ENCODE measurements at regions not wholly inside any gene's neighbourhood (a gene's known extent, or its start where the extent isn't known, plus 50 kb on each side); places are given as distances from the start of the nearest gene placed in this dataset.

DNA sequence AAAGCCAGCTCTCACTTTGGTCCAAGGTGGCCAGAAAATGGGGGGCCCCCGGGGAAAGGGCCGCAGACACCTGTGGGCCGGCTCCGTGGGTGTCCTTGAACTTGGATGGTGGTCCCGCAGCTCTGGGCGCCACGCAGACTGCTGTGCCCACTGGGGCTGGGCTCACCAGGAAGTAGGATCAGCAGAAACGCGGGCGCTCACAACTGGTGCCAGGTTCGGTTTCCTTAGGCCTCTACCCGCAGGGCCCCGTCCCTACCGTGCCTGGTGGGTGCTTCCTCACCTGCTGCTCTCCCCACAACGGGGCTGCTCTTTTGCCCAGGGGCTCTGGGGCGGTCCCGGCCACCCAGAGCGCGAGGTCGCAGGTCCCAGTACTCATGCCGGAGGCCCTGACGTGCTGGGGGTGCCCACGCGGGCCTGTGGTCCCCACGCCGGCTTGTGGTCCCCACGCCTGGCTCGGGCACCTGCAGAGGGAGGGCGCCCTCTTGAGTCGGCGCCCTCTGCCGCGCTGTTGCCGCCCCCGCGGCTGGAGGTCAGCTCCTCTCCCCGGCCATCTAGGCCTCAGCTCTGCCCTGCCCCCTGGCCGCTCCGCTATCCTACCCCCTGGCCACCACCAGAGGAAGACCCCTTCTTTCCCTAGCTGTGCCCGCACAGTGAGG is 1303.6 kb downstream of the UQCRFS1 start:
- no peak overlapping the region for H3K27ac Mint-ChIP-seq
- no peak overlapping the region for H3K4me3 Mint-ChIP-seq
- no peaks in the 10 kb centered on the region for H3K36me3 Mint-ChIP-seq (ENCODE audit: low read depth)
- H3K4me1 Mint-ChIP-seq (ENCODE audit: low read depth): no peaks in the 10 kb centered on the region
- H3K9me3 Mint-ChIP-seq: no peaks in the 10 kb centered on the region
- no peaks in the 10 kb centered on the region for H3K27me3 Mint-ChIP-seq (ENCODE audit: low read depth)

- Mint-ChIP-seq H3K4me3 (no peak overlapping the region), H3K36me3 (ENCODE audit: low read depth) (no peaks in the 10 kb centered on the region), H3K27ac (no peak overlapping the region), H3K4me1 (ENCODE audit: low read depth) (no peaks in the 10 kb centered on the region), H3K27me3 (ENCODE audit: low read depth) (no peaks in the 10 kb centered on the region), H3K9me3 (peaks cover 6% of the 10 kb centered on the region)
Observed at GRCh38 chr19:27906081-27906480, 1306.9 kb downstream of the UQCRFS1 start.

DNA sequence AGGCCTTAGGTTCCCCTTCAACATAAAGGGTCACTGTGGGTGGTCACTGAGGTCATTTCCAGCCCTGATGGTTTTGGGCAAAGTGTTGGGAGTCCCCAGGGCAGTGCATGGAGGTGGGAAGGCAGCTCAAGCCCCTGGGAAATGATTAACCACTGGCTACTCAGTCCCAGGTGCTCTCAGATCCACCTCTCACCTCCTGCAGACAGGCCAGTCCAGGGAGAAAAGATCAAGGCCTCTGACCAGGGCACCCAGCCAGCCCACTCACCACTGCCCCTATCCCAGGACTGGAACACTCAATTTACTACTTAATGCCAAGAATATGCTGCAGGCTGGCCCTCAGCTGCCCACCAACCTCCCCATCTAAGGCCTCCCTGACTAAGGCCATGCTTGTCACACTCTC is 1307.9 kb downstream of the UQCRFS1 start:
- Mint-ChIP-seq H3K4me3 (no peak overlapping the region), H3K36me3 (ENCODE audit: low read depth) (no peaks in the 10 kb centered on the region), H3K9me3 (peaks cover 6% of the 10 kb centered on the region), H3K4me1 (ENCODE audit: low read depth) (no peaks in the 10 kb centered on the region), H3K27me3 (ENCODE audit: low read depth) (no peaks in the 10 kb centered on the region), H3K27ac (no peak overlapping the region)

DNA sequence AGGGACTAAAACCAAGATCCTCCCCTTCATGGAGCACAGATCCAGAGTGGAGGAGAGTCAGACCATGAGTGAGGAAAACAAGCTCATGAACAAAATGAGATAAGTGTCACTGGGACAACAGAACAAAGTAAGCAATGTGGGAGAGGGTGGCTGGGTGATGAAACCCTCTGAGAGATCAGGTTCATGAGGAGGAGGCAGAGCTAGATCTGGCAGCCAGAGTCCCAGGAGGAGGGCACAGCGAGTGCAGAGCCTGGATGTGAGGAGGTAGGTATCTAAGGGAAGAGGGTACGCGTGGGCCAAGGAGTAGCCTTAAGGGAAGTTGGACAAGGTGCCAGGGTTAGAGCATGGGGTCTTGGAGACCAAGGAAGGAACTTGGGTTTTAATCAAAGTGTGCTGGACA is 1311.9 kb downstream of the UQCRFS1 start:
- H3K36me3 Mint-ChIP-seq (ENCODE audit: low read depth): no peaks in the 10 kb centered on the region
- H3K9me3 Mint-ChIP-seq: peaks cover 6% of the 10 kb centered on the region
- no peak overlapping the region for H3K4me3 Mint-ChIP-seq
- H3K4me1 Mint-ChIP-seq (ENCODE audit: low read depth): no peaks in the 10 kb centered on the region
- H3K27me3 Mint-ChIP-seq (ENCODE audit: low read depth): no peaks in the 10 kb centered on the region
- H3K27ac Mint-ChIP-seq: no peak overlapping the region

DNA sequence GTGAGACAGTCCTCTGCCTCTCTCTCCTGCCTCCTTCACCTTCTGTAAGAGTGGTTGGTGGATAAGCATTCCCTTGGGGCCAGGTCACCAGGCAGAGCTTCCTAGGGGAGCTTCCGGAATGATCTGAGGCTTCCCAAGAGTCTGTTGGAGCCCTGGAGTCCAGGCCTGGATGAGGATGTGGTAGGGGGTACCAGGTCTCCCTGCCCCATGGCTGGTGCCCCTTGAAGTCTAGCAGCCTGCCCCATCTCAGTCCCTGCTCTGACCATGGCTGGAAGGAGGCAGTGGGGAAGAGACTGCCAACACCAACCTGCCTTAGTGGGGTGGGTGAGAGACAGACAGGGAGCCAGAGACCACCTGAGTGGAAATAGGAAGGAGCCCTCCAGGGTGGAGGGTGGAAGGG is 1316.9 kb downstream of the UQCRFS1 start:
- Mint-ChIP-seq H3K27me3 (ENCODE audit: low read depth) (no peaks in the 10 kb centered on the region), H3K4me1 (ENCODE audit: low read depth) (no peaks in the 10 kb centered on the region), H3K27ac (no peak overlapping the region), H3K9me3 (peaks cover 13% of the 10 kb centered on the region), H3K4me3 (no peak overlapping the region), H3K36me3 (ENCODE audit: low read depth) (no peaks in the 10 kb centered on the region)

- H3K4me3 Mint-ChIP-seq: no peak overlapping the region
- no peaks in the 10 kb centered on the region for H3K27me3 Mint-ChIP-seq (ENCODE audit: low read depth)
- H3K9me3 Mint-ChIP-seq: peaks cover 13% of the 10 kb centered on the region
- H3K4me1 Mint-ChIP-seq (ENCODE audit: low read depth): no peaks in the 10 kb centered on the region
- H3K36me3 Mint-ChIP-seq (ENCODE audit: low read depth): no peaks in the 10 kb centered on the region
- H3K27ac Mint-ChIP-seq: no peak overlapping the region
Observed at GRCh38 chr19:27894906-27895754, 1317.8 kb downstream of the UQCRFS1 start.

GRCh38 chr19:27892500-27892899 is 1320.5 kb downstream of the UQCRFS1 start:
- H3K4me3 Mint-ChIP-seq: no peak overlapping the region
- no peaks in the 10 kb centered on the region for H3K36me3 Mint-ChIP-seq (ENCODE audit: low read depth)
- H3K4me1 Mint-ChIP-seq (ENCODE audit: low read depth): no peaks in the 10 kb centered on the region
- peaks cover 21% of the 10 kb centered on the region for H3K9me3 Mint-ChIP-seq
- no peaks in the 10 kb centered on the region for H3K27me3 Mint-ChIP-seq (ENCODE audit: low read depth)
- H3K27ac Mint-ChIP-seq: no peak overlapping the region

- peaks cover 24% of the 10 kb centered on the region for H3K9me3 Mint-ChIP-seq
- no peaks in the 10 kb centered on the region for H3K36me3 Mint-ChIP-seq (ENCODE audit: low read depth)
- no peaks in the 10 kb centered on the region for H3K4me1 Mint-ChIP-seq (ENCODE audit: low read depth)
- H3K27ac Mint-ChIP-seq: no peak overlapping the region
- H3K4me3 Mint-ChIP-seq: no peak overlapping the region
- no peaks in the 10 kb centered on the region for H3K27me3 Mint-ChIP-seq (ENCODE audit: low read depth)
Observed at GRCh38 chr19:27891411-27891810, 1321.5 kb downstream of the UQCRFS1 start.

DNA sequence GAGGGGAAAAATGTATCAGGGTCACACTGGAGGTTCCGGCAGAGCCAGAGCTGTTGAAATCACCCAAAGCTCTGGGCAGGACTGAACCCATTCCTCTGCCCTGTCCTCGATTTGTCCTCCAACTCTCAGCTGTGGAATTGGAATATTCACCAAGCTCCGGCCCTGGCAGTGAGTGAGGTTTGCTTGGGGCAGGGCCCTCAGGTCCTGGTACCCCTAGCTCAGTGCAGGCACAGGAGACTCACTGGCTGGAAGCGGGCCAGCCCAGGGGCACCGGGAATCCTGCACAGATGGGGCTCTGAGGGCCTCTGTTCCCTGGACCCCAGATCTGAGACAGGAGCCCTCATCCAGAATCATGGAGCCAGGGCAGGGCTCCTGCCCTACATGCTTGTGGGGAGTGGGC is 1322.3 kb downstream of the UQCRFS1 start:
- no peak overlapping the region for H3K27ac Mint-ChIP-seq
- no peaks in the 10 kb centered on the region for H3K27me3 Mint-ChIP-seq (ENCODE audit: low read depth)
- H3K4me1 Mint-ChIP-seq (ENCODE audit: low read depth): no peaks in the 10 kb centered on the region
- H3K36me3 Mint-ChIP-seq (ENCODE audit: low read depth): no peaks in the 10 kb centered on the region
- peaks cover 26% of the 10 kb centered on the region for H3K9me3 Mint-ChIP-seq
- H3K4me3 Mint-ChIP-seq: no peak overlapping the region

DNA sequence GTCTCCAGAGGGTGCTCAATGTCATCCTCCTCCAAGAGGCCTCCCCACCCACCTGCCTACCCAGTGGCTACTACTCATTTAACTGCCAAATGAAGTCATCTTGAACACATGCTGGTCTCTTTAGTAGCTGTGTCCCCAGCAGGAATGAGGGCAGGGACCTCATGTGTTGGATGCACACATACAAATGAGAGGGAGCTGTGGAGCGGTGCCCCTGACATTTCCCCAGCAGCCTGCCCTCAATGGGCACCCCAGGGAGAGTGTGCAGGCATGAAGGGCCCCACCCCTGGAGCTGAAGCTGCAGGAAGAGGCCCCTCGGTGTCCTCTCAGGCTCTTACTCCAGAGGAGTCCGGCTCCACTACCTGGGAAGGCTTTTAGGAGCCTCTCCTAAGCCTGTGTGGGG is 1322.7 kb downstream of the UQCRFS1 start:
- Mint-ChIP-seq H3K27ac (no peak overlapping the region), H3K36me3 (ENCODE audit: low read depth) (no peaks in the 10 kb centered on the region), H3K4me3 (no peak overlapping the region), H3K4me1 (ENCODE audit: low read depth) (no peaks in the 10 kb centered on the region), H3K9me3 (peaks cover 26% of the 10 kb centered on the region), H3K27me3 (ENCODE audit: low read depth) (no peaks in the 10 kb centered on the region)

DNA sequence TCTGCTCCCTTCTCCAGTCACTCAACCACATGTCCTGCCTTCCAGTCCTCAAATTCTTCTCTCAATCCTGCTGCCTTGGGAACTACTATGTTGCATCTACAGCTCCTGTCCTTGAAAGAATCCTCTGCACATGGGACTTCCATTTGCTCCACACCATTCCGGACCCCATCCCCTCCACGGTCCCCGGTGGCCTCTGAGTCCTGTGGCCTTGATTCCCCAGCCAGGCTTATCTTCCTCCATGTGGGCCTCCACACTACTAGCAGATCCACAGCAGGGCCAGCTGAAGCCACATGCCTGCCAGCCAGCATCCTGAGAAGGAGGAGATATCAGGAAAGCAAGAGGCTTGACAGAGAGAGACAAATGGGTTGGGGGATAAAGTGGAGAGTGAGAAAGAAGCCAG is 1323.8 kb downstream of the UQCRFS1 start:
- Mint-ChIP-seq H3K27me3 (ENCODE audit: low read depth) (no peaks in the 10 kb centered on the region), H3K4me1 (ENCODE audit: low read depth) (no peaks in the 10 kb centered on the region), H3K27ac (no peak overlapping the region), H3K4me3 (no peak overlapping the region), H3K36me3 (ENCODE audit: low read depth) (no peaks in the 10 kb centered on the region), H3K9me3 (peaks cover 24% of the 10 kb centered on the region)

- Mint-ChIP-seq H3K9me3 (peaks cover 16% of the 10 kb centered on the region), H3K27ac (no peak overlapping the region), H3K4me3 (no peak overlapping the region)
Observed at GRCh38 chr19:27887946-27888345, 1325.0 kb downstream of the UQCRFS1 start.

GRCh38 chr19:27885359-27885758 is 1327.6 kb downstream of the UQCRFS1 start:
- Mint-ChIP-seq H3K4me3 (no peak overlapping the region), H3K4me1 (ENCODE audit: low read depth) (no peaks in the 10 kb centered on the region), H3K27ac (no peak overlapping the region), H3K36me3 (ENCODE audit: low read depth) (no peaks in the 10 kb centered on the region), H3K27me3 (ENCODE audit: low read depth) (no peaks in the 10 kb centered on the region), H3K9me3 (peaks cover 23% of the 10 kb centered on the region)

More at GRCh38 chr19:27887946-27888345, 1325.0 kb downstream of the UQCRFS1 start:
- Mint-ChIP-seq H3K4me1 (ENCODE audit: low read depth) (no peaks in the 10 kb centered on the region), H3K36me3 (ENCODE audit: low read depth) (no peaks in the 10 kb centered on the region), H3K27me3 (ENCODE audit: low read depth) (no peaks in the 10 kb centered on the region)

DNA sequence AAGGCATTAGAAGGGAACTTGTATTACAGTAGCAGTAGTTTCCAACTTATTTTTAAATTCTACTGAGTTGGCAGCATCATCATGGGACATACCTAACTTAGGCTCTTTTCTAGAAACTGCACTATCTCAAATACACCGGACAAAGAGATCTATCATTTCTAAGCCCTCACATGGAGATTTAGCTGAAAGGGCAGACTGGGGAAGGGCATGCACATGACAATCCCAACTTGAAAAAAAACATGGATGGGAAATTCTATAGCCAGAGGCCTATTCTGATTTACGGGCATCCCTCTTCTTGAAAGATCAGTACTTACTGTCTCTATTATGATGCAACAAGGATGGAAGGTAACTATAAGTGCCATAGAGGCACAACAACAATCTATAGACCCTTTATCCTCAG is 1328.6 kb downstream of the UQCRFS1 start:
- Mint-ChIP-seq H3K4me1 (ENCODE audit: low read depth) (no peaks in the 10 kb centered on the region), H3K9me3 (peaks cover 23% of the 10 kb centered on the region), H3K27ac (no peak overlapping the region), H3K36me3 (ENCODE audit: low read depth) (no peaks in the 10 kb centered on the region), H3K27me3 (ENCODE audit: low read depth) (no peaks in the 10 kb centered on the region), H3K4me3 (no peak overlapping the region)

DNA sequence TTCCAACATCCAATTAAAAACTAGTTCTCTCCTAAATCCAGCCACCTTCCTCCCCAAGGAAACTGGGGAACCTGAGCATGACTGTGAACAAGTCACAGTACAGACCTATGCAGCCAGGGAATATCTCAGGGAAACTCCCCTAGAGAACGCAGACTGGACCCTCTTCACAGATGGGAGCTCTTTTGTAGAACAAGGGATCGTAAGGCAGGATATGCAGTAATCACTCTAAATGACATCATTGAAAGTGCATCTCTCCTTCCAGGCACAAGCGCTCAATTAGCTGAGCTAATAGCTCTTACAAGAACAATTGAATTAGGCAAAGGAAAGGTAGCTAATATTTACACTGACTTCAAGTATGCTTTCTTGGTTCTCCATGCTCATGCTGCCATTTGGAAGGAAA is 1331.7 kb downstream of the UQCRFS1 start:
- Mint-ChIP-seq H3K9me3 (peaks cover 22% of the 10 kb centered on the region), H3K36me3 (ENCODE audit: low read depth) (no peaks in the 10 kb centered on the region)

More for the DNA sequence above, 1331.7 kb downstream of the UQCRFS1 start:
- Mint-ChIP-seq H3K4me3 (no peak overlapping the region), H3K27ac (no peak overlapping the region), H3K4me1 (ENCODE audit: low read depth) (no peaks in the 10 kb centered on the region), H3K27me3 (ENCODE audit: low read depth) (no peaks in the 10 kb centered on the region)
